HUES6 (cell line): ENCODE measurements at regions not wholly inside any gene's neighbourhood (a gene's known extent, or its start where the extent isn't known, plus 50 kb on each side); places are given as distances from the start of the nearest gene placed in this dataset.

ENCODE experiments used
- H3K27ac ChIP-seq: 2 replicates; pipeline ENCODE4 v1.7.0; 2013; ENCODE audit warnings: low read depth, mild to moderate bottlenecking, low read length, inconsistent platforms
- H3K27me3 ChIP-seq: 2 replicates; pipeline ENCODE4 v1.6.1; 2013; ENCODE audit warnings: low read length; ENCODE audit not compliant: control insufficient read depth, insufficient read depth
- H3K36me3 ChIP-seq: 2 replicates; pipeline ENCODE4 v1.6.1; 2013; ENCODE audit warnings: low read length; ENCODE audit not compliant: control insufficient read depth, insufficient read depth
- H3K4me1 ChIP-seq: 2 replicates; pipeline ENCODE4 v1.6.1; 2013; ENCODE audit warnings: low read length; ENCODE audit not compliant: control insufficient read depth, insufficient read depth
- H3K4me3 ChIP-seq: 2 replicates; pipeline ENCODE4 v1.5.1; 2013; ENCODE audit warnings: low read depth, low read length
- H3K9ac ChIP-seq: one replicate; pipeline ENCODE4 v1.6.1; 2013; ENCODE audit warnings: mild to moderate bottlenecking, low read length
- H3K9me3 ChIP-seq: 2 replicates; pipeline ENCODE4 v1.6.1; 2013; ENCODE audit warnings: low read depth, low read length; ENCODE audit not compliant: control insufficient read depth, insufficient read depth

- Histone ChIP-seq H3K4me3 (no peak overlapping the region), H3K27ac (no peak overlapping the region), H3K9me3 (peaks cover 37% of the 10 kb centered on the region), H3K9ac (no peak overlapping the region), H3K4me1 (no peaks in the 10 kb centered on the region), H3K36me3 (no peaks in the 10 kb centered on the region), H3K27me3 (no peaks in the 10 kb centered on the region)
These were observed 428.1 kb downstream of the MATN1 start for GRCh38 chr1:30295266-30295665.

- H3K9ac ChIP-seq, result no peak overlapping the region
- peaks cover 37% of the 10 kb centered on the region for H3K9me3 ChIP-seq
- H3K27ac ChIP-seq, result no peak overlapping the region
- no peaks in the 10 kb centered on the region for H3K4me1 ChIP-seq
- no peaks in the 10 kb centered on the region for H3K27me3 ChIP-seq
- no peaks in the 10 kb centered on the region for H3K36me3 ChIP-seq
- H3K4me3 ChIP-seq, result no peak overlapping the region
These were observed 428.9 kb downstream of the MATN1 start for GRCh38 chr1:30294508-30294907.

- Histone ChIP-seq H3K9me3 (peaks cover 33% of the 10 kb centered on the region), H3K27me3 (no peaks in the 10 kb centered on the region), H3K36me3 (no peaks in the 10 kb centered on the region), H3K4me3 (no peak overlapping the region), H3K4me1 (no peaks in the 10 kb centered on the region), H3K9ac (no peak overlapping the region), H3K27ac (no peak overlapping the region)
These were observed 430.9 kb downstream of the MATN1 start for GRCh38 chr1:30292451-30292850.

- H3K4me1 ChIP-seq, result peaks cover 2% of the 10 kb centered on the region; the same call in 1 of the 2 replicates
- peaks cover 26% of the 10 kb centered on the region for H3K9me3 ChIP-seq
- H3K36me3 ChIP-seq, result no peaks in the 10 kb centered on the region
- H3K9ac ChIP-seq, result no peak overlapping the region
- H3K4me3 ChIP-seq, result no peak overlapping the region
- no peak overlapping the region for H3K27ac ChIP-seq
- H3K27me3 ChIP-seq, result no peaks in the 10 kb centered on the region
These were observed 431.9 kb downstream of the MATN1 start for GRCh38 chr1:30291526-30291925.

- Histone ChIP-seq H3K4me3 (no peak overlapping the region), H3K9ac (no peak overlapping the region), H3K27me3 (no peaks in the 10 kb centered on the region), H3K9me3 (peaks cover 20% of the 10 kb centered on the region), H3K4me1 (peaks cover 6% of the 10 kb centered on the region; the same call in 1 of the 2 replicates), H3K36me3 (no peaks in the 10 kb centered on the region), H3K27ac (no peak overlapping the region)
These were observed 432.8 kb downstream of the MATN1 start for GRCh38 chr1:30290581-30290980.

- Histone ChIP-seq H3K4me1 (peaks cover 6% of the 10 kb centered on the region; the same call in 1 of the 2 replicates), H3K27me3 (no peaks in the 10 kb centered on the region), H3K36me3 (no peaks in the 10 kb centered on the region), H3K9ac (no peak overlapping the region), H3K27ac (no peak overlapping the region), H3K9me3 (0 out of 2 replicates have a peak, but pooled peaks cover under 1% of the 10 kb centered on the region), H3K4me3 (no peak overlapping the region)
These were observed 435.4 kb downstream of the MATN1 start for GRCh38 chr1:30287976-30288375.

GRCh38 chr1:30286988-30287839 is 436.2 kb downstream of the MATN1 start:
- Histone ChIP-seq H3K9ac (no peak overlapping the region), H3K27ac (no peak overlapping the region)

GRCh38 chr1:30286241-30286987 is 437.0 kb downstream of the MATN1 start:
- Histone ChIP-seq H3K36me3 (no peaks in the 10 kb centered on the region), H3K27ac (no peak overlapping the region), H3K4me1 (peaks cover 6% of the 10 kb centered on the region; the same call in 1 of the 2 replicates), H3K4me3 (no peak overlapping the region), H3K9me3 (no peaks in the 10 kb centered on the region), H3K9ac (no peak overlapping the region), H3K27me3 (no peaks in the 10 kb centered on the region)

More at GRCh38 chr1:30286988-30287839, 436.2 kb downstream of the MATN1 start:
- Histone ChIP-seq H3K4me1 (peaks cover 6% of the 10 kb centered on the region; the same call in 1 of the 2 replicates), H3K9me3 (no peaks in the 10 kb centered on the region), H3K27me3 (no peaks in the 10 kb centered on the region), H3K36me3 (no peaks in the 10 kb centered on the region), H3K4me3 (no peak overlapping the region)

- no peaks in the 10 kb centered on the region for H3K36me3 ChIP-seq
- H3K9me3 ChIP-seq, result no peaks in the 10 kb centered on the region
- no peaks in the 10 kb centered on the region for H3K27me3 ChIP-seq
- peaks cover 6% of the 10 kb centered on the region; the same call in 1 of the 2 replicates for H3K4me1 ChIP-seq
- H3K4me3 ChIP-seq, result no peak overlapping the region
- H3K27ac ChIP-seq, result no peak overlapping the region
- H3K9ac ChIP-seq, result no peak overlapping the region
These were observed 437.9 kb downstream of the MATN1 start for GRCh38 chr1:30285501-30285932.

GRCh38 chr1:30284728-30285475 is 438.5 kb downstream of the MATN1 start:
- Histone ChIP-seq H3K4me3 (no peak overlapping the region), H3K27me3 (no peaks in the 10 kb centered on the region), H3K36me3 (no peaks in the 10 kb centered on the region), H3K4me1 (peaks cover 6% of the 10 kb centered on the region; the same call in 1 of the 2 replicates), H3K9ac (no peak overlapping the region), H3K27ac (no peak overlapping the region), H3K9me3 (no peaks in the 10 kb centered on the region)
